ENCODE measurements at regions not wholly inside any gene's neighbourhood (a gene's known extent, or its start where the extent isn't known, plus 50 kb on each side); places are given as distances from the start of the nearest gene placed in this dataset.

DNA sequence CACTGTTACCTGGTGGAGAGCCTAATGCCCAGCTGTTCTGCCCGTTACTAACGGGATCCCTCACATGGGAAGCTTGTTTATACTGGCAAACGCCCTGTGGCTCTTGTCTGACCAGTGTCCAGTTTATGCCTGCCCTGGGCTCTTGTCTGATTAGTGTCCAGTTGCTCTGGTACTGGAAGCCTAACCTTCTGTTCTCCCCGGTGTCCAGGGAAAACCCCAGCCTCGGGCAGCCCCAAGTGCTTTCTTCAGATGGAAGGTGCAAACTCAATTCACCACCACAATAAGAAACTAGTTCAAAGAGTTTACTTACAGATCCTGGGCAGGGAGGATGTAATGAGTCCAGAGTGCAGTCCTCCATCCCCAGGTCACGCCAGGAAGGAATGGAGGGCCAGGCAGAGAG, 148.4 kb downstream of the TBXT start:
- no peaks in the 10 kb centered on the region for H3K36me3 ChIP-seq (ENCODE audit: control insufficient read depth, insufficient read depth, low read length)
- H3K27me3 ChIP-seq (replicated peaks; ENCODE audit: control insufficient read depth, insufficient read depth, low read length): no peaks in the 10 kb centered on the region
- H3K4me3 ChIP-seq (replicated peaks; ENCODE audit: low read depth, low read length): no peak overlapping the region
- TF ChIP-seq, protein P1, sequence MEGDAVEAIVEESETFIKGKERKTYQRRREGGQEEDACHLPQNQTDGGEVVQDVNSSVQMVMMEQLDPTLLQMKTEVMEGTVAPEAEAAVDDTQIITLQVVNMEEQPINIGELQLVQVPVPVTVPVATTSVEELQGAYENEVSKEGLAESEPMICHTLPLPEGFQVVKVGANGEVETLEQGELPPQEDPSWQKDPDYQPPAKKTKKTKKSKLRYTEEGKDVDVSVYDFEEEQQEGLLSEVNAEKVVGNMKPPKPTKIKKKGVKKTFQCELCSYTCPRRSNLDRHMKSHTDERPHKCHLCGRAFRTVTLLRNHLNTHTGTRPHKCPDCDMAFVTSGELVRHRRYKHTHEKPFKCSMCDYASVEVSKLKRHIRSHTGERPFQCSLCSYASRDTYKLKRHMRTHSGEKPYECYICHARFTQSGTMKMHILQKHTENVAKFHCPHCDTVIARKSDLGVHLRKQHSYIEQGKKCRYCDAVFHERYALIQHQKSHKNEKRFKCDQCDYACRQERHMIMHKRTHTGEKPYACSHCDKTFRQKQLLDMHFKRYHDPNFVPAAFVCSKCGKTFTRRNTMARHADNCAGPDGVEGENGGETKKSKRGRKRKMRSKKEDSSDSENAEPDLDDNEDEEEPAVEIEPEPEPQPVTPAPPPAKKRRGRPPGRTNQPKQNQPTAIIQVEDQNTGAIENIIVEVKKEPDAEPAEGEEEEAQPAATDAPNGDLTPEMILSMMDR (IDR thresholded peaks at IDR 0.05; ENCODE audit: insufficient read depth, low read length, poor library complexity, severe bottlenecking): no peak
- DNase-seq (ENCODE audit: extremely low read depth, insufficient read length): no peak

DNA sequence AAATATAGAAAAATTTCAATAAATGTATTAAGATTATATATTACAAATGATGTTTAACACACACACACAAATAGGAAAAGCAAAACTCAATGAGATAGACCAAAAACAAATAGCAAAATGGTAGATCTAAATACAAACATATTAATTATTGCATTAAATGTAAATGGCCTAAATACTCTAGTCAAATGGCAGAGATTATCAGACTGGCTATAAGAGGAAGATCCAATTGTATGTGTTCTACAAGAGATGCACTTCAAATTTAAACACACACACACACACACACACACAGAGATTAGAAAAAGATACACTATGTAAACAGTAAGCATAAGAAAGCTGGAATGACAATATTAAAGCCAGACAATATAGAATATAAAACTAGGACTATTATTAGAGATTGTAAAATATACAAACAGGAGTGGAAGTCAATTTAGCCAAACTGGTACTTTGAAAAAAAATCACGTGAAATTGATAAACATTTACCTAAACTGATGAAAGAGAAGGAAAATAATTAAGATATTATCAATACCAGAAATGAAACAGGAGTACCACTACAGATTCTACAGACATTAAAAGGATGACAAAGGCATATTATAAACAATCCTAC, 150.5 kb downstream of the TBXT start:
- no peak for DNase-seq (ENCODE audit: extremely low read depth, insufficient read length)
- TF ChIP-seq, protein P1 (IDR thresholded peaks at IDR 0.05; ENCODE audit: insufficient read depth, low read length, poor library complexity, severe bottlenecking): no peak
- Histone ChIP-seq H3K36me3 (ENCODE audit: control insufficient read depth, insufficient read depth, low read length) (no peaks in the 10 kb centered on the region), H3K27me3 (replicated peaks; ENCODE audit: control insufficient read depth, insufficient read depth, low read length) (no peaks in the 10 kb centered on the region), H3K4me3 (replicated peaks; ENCODE audit: low read depth, low read length) (no peak overlapping the region)

DNA sequence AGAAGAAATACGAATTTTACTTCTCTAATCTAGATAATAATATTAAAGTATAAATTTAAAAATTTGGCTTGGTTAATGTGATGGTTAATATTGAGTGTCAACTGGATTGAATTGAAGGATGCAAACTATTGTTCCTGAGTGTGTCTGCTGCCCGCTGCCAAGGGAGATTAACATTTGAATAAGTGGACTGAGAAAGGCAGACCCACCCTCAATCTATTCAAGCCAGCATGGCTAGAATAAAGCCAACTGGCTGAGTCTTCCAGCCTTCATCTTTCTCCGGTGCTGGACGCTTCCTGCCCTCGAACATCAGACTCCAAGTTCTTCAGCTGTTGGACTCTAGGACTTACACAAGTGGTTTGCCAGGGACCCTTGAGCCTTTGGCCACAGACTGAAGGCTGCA, 152.7 kb downstream of the TBXT start:
- no peaks in the 10 kb centered on the region; the same call in none of the 2 replicates for H3K27me3 ChIP-seq (replicated peaks; ENCODE audit: control insufficient read depth, insufficient read depth, low read length)
- DNase-seq (ENCODE audit: extremely low read depth, insufficient read length): no peak
- H3K36me3 ChIP-seq (ENCODE audit: control insufficient read depth, insufficient read depth, low read length): no peaks in the 10 kb centered on the region
- TF ChIP-seq, protein P1 (IDR thresholded peaks at IDR 0.05; ENCODE audit: insufficient read depth, low read length, poor library complexity, severe bottlenecking): no peak
- no peak overlapping the region for H3K4me3 ChIP-seq (replicated peaks; ENCODE audit: low read depth, low read length)

DNA sequence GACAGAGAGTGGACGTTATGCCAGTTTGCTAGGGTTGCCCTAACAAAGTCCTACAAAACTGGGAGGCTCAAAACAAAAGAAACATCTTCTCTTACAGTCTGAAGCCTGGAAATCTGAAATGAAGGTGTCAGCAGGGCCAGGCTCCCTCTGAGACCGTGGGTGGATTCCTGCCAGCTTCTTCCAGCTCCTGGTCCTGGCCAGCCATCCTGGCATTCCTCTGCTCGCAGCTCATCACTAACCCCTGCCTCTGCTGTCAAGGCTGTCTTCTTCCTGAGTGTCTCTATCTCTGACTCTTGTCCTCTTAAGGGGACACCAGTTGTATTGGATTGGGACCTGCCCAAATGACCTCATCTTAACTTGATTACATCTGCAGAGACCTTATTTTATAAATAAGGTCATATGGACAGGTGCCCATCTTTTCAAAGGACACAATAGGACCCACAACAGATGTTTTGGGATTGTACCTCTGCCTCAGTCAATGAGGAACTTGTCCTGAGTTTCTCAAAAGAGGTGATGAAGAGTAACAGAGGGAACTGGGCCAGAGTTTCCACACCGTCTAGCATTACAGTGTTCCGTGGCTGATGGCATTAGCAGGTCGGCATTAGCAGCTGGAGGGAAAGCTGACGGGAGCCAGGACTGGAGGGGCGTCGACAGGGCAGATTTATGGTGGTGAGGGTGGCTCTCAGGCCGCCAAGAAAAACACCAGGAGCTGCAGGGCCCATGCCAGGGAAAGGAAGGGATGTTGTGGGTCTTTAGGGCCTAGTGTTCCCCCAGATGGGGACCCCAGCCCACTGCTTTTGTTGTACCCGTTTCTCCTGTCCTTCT, 157.3 kb downstream of the TBXT start:
- TF ChIP-seq, protein P1 (IDR thresholded peaks at IDR 0.05; ENCODE audit: insufficient read depth, low read length, poor library complexity, severe bottlenecking): no peak
- Histone ChIP-seq H3K4me3 (replicated peaks; ENCODE audit: low read depth, low read length) (no peak overlapping the region), H3K36me3 (ENCODE audit: control insufficient read depth, insufficient read depth, low read length) (no peaks in the 10 kb centered on the region), H3K27me3 (replicated peaks; ENCODE audit: control insufficient read depth, insufficient read depth, low read length) (no peaks in the 10 kb centered on the region; the same call in none of the 2 replicates)
- no peak for DNase-seq (ENCODE audit: extremely low read depth, insufficient read length)

DNA sequence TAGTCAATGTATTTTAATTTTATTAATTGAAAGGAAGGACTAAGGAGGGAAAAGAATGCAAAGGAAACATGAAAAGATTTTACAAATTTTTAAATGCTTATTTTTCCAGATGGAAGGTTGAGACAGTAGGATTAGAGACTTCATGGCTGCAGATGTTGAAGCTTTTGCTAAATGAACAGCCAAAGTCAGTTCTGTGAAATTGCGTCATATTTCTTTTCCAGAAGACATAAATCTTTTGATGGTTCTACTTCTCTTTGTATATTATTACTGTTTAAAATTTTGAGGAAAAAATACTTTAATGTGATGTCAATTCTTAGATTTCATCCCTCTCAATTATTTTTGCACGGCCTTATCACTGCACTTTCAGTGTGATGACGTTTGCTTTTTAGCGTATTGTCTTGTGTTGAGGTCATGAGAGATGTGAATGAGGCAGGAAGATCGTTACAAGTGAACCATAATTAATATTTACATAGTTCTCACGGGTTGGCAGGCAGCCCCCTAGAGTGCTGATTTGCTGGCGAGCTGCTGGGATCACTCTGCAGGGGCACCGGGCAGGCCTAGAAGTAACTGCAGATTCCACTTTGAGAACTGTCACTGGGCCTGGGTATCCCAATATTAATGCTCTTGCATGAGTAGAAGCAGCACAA, 158.1 kb downstream of the TBXT start:
- DNase-seq (ENCODE audit: extremely low read depth, insufficient read length): no peak
- Histone ChIP-seq H3K36me3 (ENCODE audit: control insufficient read depth, insufficient read depth, low read length) (no peaks in the 10 kb centered on the region), H3K4me3 (replicated peaks; ENCODE audit: low read depth, low read length) (no peak overlapping the region), H3K27me3 (replicated peaks; ENCODE audit: control insufficient read depth, insufficient read depth, low read length) (no peaks in the 10 kb centered on the region; the same call in none of the 2 replicates)
- TF ChIP-seq, protein P1 (IDR thresholded peaks at IDR 0.05; ENCODE audit: insufficient read depth, low read length, poor library complexity, severe bottlenecking): no peak
